Fibroblast of skin of abdomen (primary cell): ENCODE measurements at regions not wholly inside any gene's neighbourhood (a gene's known extent, or its start where the extent isn't known, plus 50 kb on each side); places are given as distances from the start of the nearest gene placed in this dataset.

Experiments
- DNase-seq: peaks from one replicate; pipeline ENCODE4 v3.0.0-alpha.2; 2013

DNA sequence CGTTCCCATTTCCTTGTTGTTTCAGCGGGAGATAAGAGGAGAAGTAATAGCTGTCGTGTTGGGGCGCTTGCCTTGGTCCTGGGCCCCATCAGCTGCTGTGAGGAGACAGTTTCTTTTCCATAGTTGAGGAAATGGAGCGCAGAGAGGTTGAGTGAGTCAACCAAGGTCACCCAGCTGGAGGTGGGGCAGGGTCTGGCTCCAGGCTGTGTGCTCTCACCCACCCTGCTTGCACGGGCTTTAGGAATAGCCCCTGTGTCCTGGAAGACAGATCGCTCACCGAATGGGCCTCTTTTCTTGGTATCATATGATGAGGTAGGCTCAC lies 165.7 kb upstream of the RTL1 start:
- DNase-seq: no peak

DNA sequence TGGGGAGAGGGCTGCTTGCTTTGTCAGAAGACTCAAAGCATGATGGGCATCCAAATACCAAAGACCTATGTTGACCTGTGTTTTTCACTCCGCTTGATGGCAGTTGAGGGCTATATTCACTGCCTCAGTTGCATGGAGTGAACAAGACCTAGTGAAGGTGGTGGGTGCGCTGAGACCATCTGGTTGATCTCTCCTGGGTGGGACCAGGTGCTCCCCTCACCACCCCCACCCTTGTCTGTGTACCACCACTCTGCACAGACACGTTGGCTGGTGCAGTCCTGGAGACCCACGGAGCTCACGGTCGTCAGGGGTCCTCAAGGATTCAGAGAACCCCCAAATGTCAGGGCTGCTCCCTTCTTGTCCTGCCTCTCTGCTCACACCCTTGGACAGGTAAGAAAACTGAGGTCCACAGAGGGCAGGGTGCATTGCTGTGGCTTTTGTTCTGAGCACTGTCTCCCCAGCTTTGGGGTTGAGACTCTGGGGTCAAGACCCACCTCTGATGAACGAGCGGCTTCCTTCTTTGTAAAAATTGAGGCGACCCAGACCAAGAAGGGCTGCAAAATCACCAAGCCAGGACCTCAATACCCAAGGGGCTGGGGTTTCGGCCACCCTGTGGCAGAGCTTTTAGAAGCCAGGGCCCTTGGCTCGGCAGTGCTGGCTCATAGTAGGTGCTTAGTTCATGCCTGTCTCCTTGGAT lies 166.3 kb upstream of the RTL1 start:
- no peak for DNase-seq

DNA sequence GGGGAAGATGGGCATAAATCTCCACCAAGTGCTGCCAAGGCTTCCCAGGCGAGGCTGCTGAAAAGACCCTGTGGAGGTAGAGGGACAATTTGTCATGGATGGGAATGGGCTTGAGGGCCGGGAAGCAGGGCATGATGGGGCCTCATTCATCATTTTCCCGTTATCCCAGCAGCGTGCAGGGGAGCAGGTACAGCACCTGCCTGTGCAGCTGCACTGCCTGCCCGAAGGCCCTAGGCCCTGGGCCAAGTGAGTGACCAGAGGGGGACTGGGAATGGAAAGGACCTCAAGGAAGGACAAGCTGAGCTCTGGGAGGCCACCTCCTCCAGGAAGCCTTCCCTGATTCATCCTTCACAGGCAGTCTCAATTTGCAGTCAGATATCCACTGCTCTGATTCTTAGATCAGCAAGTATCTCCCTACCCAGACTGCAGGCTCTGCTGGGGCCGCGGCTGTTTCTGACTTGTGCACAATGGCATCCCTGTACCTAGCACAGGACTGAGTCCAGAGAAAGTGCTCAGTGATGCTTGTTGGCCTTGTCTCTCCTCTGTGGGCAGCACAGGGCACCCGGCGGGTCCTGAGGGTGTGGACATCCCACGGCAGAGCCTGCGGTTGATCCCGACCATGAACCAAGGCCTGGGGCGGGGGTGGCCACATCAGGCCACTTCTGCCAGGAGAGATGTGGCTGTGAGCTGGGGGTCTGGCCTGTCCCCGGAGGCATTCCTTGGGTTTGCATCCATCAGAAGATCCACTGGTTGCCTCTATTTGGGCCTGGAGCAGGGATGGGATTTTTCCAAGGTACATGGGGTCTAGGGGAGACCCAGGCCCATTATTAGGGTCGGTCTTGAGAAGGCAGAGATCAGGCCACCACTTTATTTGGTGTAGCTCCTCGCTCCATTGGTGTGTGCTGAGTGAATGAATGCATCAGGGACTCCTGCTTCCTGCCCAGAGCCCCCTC lies 167.3 kb upstream of the RTL1 start:
- no peak for DNase-seq

DNA sequence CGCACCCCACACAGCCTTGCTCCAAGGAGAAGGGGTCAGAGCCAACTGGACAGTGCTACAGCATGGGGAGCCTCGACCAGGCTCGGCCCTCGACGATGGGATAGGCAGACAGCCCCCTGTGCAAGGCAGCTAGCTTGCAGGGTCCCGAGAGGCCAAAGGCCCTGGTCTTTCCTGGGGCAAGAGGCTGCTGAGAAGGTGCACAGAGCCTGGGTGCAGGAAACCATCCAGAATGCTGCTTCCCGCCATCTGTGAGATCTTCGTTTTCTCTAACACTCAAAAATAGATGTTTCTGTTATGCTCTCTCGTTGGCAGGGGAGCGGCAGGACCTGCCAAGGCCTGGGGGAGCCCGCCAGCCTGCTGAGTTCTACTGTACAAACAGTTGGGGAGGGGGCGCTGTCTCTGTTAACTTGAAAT lies 168.0 kb upstream of the RTL1 start:
- no peak for DNase-seq

DNA sequence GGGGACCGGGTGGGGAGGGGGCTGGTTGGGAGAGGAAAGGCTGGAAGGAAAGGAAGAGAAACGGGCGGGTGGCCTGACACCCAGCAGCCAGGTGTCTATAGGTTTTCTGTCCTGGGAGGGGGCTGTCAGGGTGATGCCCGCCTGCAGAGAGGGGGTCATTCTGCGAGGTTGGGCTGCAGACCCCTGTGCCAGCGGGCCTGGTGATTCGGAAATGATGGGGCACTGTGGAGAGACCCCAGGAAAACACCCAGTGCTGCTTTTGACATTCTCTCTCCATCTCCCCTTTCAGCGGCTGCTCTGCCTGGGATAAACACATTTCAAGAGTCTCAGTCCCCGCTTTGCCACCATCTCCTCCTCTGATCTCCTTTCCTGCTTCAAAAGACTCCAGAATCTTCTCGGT lies 168.5 kb upstream of the RTL1 start:
- no peak for DNase-seq

GRCh38 chr14:101072531-101072930 lies 169.0 kb upstream of the RTL1 start:
- DNase-seq: no peak

DNA sequence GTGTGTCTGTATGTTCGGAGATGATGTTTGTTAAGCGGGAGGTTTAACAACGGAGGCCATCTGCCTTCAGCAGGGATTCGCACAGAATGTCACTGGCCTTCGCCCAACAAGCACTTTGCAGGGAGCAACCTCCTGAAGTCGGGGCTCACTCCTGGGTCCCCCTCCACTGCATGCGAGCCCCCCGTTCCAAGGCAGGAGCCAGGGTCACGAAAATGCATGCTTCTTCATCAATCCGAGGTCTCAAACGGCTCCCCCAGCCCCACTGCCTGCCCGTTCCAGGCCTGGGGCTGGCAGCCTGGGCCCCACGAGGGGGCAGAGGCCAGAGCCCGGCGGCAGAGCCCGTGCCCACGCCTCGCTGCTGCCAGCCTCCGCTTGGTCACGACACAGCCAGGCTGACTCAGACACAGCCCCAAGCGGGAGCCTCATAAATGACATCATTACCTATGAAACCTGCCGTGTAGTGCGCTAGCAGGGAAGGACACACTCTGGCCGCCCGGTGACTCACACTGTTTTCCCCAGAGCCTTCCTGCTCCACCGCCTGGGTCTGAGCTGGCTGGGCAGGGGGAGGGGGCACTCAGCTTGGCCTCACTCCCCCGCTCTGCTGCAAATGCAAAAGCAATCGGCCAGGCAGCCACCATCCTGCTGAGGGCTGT lies 169.5 kb upstream of the RTL1 start:
- DNase-seq: peak; percentile 95

- no peak for DNase-seq
These were observed 170.1 kb upstream of the RTL1 start for GRCh38 chr14:101073598-101073965.

DNA sequence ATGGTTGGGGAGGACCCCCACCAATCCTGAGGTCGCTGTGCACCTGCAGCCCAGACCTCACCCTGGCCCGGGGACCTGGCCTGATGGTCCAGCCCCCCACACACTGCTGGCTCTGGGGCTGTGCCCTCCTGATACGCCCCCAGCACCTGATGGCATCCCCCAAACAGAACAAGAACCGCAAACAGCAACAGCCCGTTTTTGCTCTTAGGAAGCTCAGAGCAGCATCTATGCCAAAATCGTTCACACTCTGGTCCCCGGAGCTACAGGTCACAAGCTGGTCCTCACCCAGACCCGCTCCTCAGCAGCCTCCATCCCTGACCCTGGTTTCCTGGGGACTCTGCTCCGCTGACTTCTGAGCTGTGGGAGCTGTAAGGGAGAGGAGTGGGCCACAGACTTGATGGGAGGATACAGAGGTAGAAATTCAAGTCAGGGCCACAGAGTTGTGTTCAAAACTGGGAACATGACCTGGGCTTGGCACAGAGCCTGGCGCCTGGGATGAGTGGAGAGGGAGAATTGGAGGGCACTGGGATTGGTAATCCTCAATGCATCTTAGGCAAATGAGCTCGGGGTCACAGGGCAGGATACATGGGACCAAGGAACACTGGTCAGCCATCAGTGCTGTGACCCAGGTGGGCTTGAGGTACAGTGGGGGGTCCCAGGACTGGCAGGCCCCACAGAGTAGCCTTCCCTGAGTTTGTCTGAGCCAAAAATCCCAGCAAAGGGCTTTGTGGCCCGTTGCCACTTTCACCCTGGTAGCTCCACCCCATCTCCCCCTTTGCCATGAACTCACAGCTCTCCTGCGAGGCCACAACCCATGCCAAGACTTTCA lies 170.9 kb upstream of the RTL1 start:
- DNase-seq: peak; percentile 14

DNA sequence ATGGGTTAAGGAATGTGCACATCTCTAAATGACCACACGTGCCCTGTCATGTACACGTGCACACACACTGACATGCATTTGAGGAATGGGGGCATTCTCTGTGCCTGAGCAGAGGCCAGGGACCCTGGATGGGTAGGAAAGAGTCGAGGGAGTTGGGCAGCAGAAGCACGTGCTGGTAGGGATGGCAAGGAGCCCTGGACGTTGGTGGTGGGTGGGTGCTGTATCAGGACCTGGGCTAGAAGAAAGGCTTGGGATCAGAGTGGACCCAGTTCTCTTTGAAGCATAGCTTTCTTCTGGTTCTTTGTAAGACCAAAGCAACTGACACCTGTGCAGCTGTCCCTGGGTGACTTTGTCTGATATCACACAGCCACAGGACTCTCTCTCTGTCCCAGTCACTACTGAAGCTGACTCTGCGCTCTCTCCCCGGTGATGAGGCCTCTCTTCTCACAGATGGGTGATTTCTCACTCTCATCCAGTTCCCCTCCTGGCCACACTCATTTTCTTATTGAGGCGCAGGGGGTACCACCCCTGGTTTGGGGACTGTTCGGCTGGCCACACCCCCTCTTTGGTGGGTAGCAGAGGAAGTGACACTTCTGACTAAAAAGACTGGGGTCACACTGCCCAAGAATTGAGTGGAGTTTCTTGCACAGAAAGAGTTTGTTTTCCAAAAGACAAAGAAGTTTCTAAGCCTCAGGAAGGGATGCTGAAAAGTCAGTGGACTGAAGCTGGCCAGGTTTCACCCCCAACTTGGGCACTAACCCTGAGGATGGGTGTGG lies 171.7 kb upstream of the RTL1 start:
- DNase-seq: no peak

GRCh38 chr14:101075801-101076413 lies 172.4 kb upstream of the RTL1 start:
- DNase-seq: no peak

- no peak for DNase-seq
These were observed 173.1 kb upstream of the RTL1 start for GRCh38 chr14:101076451-101077198.

GRCh38 chr14:101077481-101078074 lies 174.1 kb upstream of the RTL1 start:
- peak; percentile 34 for DNase-seq

GRCh38 chr14:101078170-101078891 lies 174.8 kb upstream of the RTL1 start:
- DNase-seq: no peak

DNA sequence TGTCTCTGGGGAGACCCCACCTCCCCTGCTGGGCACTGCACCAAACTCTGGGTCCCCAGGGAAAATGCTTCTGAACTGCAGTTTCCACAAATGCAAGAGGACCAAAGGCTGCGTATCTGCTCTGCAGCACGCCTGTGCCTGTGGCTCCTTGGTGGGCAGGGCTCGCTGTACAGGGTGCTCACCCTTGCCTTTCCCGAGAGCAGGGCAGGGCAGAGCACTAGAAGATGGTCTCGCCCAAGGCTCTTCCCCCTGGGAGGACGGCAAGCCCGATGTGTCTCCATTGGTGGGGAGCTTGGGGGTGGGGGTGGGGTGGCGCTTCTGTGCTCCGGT lies 175.3 kb upstream of the RTL1 start:
- no peak for DNase-seq

DNA sequence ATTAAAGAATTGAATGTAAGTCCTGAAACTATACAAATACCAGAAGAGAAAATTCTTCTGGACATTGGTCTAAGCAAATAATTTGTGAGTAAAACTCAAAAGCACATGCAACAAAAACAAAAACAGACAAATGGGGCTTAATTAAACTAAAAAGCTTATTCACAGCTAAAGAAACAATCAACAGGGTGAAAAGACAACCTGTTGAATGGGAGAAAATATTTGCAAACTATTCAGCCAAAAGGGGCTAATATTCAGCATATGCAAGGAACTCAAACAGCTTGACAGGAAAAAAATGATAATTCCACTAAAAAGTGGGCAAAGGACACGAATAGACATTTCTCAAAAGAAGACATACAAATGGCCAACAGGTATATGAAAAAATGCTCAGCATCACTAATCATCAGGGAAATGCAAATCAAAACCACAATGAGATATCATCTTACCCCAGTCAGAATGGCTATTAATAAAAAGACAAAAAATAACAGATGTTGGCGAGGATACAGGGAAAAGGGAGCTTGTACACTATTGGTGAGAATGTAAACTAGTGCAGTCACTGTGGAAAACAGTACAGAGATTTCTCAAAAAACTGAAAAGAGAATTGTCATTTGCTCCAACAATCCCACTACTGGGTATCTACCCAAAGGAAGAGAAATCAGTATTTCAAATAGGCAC lies 177.5 kb upstream of the RTL1 start:
- DNase-seq: no peak

DNA sequence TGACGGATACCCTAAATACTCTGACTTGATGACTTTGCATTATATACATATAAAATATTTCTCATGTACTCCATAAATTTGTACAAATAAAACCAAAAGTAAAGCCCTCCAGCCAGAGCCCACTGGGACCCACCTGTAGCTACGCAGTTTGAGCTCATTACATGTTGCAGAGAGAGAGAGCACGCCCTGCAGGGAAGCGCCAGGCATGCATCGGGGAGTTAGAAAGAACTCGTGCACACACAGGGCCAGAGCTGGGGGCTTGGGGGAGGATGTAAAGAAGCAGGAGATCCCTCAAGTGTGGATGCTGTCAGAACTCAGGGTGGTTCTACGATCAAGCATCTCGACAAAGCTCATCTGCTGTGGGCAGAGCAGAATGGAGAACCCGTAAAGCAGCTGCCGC lies 178.5 kb upstream of the RTL1 start:
- DNase-seq: no peak

- DNase-seq: no peak
These were observed 179.2 kb upstream of the RTL1 start for GRCh38 chr14:101082436-101083384.
